ENCODE measurements at regions not wholly inside any gene's neighbourhood (a gene's known extent, or its start where the extent isn't known, plus 50 kb on each side); places are given as distances from the start of the nearest gene placed in this dataset.
"Not testable (repeated sequence)": the region's sequence is repeated elsewhere in the genome, so short reads cannot be mapped to it uniquely, and the experiment has no call there.

DNA sequence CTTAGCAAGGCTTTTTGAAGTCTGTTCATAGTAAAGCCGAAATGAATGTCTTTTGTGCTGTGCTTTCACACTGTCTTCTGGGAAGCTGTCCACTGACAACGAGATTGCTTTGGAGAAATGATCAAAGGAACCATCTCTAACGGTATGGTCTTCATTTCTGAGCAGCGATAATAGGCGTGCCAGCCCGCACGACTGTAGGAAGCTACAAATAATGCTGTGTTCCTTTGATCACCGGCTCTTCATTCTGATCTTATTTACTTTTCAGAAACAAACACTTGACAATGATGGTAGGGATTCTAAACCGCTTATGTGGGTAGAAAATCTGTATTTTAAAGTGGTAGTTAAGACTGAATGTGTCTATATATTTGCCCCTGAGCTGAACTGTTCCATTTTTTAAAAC is 306.6 kb upstream of the EXOC2 start:
- peak; percentile 71 for DNase-seq (ENCODE audit: low spot score)

DNA sequence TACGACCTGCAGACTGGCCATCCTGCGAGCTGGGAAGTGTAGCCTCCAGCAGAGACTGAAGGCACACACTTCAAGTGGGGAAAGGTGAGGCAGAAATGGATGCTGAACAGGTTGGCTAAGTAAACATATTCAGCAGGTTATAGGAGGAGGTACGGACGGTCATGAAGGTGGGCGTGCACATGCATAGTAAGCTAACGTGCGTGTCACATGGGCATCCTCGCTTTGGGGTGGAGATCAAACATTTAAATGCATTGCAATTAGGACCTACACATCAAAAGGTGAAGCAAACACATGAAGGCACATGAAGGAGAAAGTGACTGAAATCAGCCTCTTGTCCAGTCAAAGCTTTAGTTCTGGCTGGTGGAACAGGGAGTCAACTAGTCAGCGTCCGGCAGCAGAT is 305.6 kb upstream of the EXOC2 start:
- DNase-seq (ENCODE audit: low spot score): peak; percentile 89

DNA sequence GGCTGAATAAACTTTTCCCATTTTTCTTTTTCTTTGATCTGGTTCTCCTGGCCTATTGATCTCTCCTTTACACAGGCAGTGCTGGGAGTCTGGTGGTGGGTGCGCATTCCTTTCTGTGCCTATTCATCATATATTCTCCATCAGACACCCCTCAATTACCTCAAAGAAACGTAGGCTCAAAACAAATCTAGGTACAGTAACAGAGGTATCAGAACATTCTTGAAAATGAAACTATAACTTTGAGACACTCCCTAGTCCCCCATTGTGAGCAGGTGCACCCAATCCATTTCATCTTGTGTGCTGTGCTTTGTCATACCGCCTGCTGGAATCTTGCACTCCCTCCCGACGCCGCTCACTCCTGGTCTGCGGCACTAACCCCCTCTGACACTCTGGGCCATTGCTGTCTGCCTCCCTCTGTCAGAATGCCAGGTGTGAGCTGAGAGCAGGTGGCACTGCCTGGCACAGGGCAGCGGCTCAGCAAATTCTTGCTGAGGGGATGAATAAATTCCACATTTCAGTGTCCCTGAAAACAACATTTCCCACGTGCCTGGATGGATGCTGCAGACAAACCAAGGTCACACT is 303.4 kb upstream of the EXOC2 start:
- DNase-seq (ENCODE audit: low spot score): peak; percentile 93

DNA sequence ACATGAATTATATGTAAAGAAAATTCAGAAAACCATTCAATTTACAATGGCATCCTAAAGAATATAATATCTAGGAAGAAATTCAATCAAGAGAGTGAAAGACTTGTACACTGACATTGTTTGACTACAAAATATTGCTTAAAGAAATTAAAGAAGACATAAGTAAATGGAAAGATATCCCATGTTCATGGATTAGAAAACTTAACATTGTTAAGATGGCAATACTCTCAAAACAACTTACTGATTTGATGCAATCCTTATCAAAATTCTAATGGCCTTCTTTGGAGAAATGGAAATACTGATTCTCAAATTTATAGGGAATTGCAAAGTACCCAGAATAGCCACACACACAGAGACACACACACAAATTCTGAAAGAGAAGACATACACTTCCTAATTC is 298.3 kb upstream of the EXOC2 start:
- DNase-seq (ENCODE audit: low spot score): no peak

DNA sequence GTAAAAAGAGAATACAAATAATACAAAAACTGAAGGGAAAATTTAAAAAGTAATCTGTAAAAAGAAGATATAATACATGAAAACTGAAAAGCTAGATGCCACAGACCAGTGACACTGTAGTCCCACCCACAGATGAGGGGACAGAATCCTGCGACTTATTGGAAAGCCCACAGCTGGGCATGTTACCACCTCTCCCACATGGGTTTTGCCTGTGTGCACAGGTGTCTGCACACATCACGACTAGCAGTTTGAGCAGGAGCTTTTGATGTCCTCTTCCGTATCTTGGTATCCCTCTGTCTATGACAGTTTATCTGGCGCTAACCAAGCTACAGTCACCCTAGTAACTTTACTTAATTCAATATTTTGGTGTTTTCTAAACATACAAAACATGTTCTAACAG is 291.1 kb upstream of the EXOC2 start:
- no peak for DNase-seq (ENCODE audit: low spot score)

DNA sequence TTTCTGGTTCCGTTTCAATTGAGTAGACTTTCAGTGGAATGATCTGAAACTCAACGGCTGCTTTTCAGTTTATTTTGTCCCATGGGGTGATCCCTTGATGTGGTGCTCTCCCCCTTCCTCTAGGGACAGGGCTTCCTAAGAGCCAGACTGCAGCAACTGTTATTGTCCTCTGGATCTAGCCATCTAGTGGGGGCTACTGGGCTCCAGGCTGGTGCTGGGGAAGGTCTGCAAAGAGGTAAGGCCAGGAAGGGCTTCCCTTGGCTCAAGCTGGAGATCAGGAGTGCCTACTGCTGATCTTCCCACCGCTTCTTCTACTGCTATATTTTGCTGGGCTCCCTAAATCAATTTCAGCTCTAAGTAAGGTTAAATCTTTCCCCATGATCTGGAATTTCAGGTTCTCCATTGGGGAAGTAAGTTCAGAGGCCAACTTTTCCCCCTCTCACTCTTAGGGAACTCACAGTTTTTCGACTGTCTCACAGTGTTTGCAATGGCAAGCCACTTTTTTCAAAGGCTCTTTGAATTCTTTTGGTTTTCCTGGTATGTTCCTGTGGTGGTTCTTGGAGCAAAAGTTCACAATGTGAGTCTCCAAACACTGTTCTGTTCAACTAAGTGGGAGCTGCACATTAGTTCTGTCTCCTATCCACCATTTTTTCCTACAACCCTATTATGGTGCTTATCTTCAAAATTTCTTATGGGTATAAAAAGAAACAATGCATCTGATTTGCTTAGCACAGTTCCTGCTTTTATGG is 286.2 kb upstream of the EXOC2 start:
- DNase-seq (ENCODE audit: low spot score): no peak

DNA sequence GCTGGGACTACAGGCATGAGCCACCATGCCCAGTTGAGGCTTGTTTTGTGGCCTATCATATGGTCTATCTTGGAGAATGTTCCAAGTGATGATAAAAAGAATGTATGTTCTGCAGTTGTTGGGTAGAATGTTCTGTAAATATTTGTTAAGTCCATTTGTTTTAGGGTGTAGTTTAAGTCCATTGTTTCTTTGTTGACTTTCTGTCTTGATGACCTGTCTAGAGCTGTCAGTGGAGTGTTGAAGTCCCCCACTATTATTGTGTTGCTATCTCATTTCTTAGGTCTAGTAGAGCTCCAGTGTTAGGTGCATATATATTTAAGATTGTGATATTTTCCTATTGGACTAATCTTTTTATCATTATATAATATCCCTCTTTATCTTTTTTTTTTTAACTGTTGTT is 284.3 kb upstream of the EXOC2 start:
- DNase-seq (ENCODE audit: low spot score): not testable (repeated sequence)

DNA sequence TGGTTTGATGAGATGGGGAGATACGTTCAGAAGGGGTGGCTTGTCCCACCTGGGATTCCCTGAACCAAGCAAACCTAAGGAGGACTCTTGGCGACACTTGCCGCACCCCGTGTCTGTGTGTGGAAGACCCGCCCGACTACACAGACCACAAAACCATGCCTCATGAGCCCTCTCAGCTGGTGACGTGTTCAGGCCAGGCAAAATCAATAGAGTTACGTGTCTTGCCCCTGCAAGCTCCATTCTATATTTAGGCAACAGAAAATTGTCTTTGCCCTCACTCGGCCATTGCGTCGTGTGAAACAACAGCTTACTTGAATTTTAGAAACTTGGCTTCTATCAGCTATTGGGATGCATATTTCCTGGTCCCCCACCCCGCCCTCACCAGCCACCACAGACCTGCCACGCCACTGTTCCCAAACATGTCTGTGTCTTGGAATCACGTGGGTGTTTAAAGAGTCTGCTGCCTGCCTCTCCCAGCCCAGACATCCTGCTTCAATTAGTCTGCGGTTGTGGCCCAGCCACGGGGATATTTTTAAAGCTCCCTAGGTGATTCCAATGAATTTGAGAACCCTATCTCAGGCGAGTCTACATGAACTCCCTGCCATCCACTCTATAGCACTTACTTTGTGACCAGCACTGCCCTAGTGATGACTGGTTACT is 279.2 kb upstream of the EXOC2 start:
- peak; percentile 94 for DNase-seq (ENCODE audit: low spot score)

DNA sequence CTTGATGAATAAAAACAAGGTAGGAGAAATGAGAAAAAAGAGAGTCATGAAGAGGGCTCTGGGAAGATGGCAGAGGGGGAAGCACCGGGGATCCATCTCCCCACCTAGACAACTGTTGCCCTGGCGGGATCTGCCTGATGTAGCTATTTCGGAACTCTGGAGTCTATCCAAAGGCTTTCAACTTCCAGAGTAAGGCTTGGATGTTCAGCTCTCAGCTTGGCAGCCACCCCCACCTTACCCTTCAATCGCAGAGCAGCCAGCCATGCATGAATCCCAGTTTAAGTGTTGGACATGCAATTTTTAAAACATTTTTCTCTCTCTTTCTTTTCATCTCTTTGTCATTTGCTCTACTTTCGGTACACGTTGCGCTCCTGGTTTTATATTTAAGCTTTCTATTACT is 275.9 kb upstream of the EXOC2 start:
- DNase-seq (ENCODE audit: low spot score): no peak

DNA sequence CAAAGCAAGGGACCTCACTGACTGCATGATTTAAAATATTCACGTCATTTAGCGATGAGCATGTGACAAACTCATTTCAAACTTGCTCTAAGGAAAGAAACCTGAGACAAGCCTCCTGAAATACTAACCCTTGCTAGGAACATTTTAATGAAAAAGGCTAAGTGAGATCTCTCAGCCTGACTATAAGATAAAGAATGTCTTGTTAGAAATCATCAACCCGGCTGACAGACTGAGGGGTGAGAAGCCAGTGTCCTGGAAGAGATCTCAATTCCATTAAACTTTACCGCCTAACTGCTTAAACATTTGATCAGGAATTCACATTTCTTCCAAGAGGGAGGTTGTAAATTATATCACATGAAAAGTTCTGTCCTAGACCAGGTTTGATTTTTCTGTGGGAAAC is 274.8 kb upstream of the EXOC2 start:
- DNase-seq (ENCODE audit: low spot score): no peak

DNA sequence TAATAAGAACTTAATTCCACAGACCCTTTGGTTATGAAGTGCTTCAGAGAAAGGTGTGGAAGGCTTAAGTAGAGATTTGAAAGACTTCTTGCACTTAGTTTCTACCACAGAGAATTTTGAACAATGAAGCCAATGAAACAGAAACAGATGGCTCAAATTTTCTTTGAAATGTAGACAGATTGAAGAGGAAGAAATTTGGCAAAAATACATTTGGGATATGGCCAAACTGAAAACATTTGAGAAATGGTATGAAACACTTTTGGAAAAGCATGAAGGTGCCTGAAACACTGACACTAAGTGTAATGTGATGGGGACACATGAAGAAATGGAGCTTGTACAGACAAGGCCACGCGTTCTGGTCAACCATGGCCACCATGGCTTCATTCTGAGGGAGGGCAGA is 272.4 kb upstream of the EXOC2 start:
- no peak for DNase-seq (ENCODE audit: low spot score)

DNA sequence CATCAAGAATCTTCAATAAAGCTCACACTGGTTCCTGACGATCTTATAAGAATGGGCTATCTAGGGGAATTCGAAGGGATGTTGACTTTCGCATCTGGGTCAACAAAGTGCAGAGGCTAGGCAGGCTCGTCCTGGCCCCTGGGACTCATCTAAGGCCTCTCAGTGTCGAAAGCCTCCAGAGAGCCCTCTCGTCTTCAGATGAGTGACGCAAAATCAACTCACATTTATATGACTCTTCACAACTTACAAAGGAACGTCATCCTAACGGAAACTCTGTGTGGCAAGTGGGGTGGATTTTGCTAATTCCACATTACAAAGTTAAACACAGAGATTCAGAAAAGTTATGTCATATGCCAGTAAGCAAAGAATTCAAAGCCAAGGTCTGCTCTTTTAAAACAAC is 270.5 kb upstream of the EXOC2 start:
- DNase-seq (ENCODE audit: low spot score): no peak

DNA sequence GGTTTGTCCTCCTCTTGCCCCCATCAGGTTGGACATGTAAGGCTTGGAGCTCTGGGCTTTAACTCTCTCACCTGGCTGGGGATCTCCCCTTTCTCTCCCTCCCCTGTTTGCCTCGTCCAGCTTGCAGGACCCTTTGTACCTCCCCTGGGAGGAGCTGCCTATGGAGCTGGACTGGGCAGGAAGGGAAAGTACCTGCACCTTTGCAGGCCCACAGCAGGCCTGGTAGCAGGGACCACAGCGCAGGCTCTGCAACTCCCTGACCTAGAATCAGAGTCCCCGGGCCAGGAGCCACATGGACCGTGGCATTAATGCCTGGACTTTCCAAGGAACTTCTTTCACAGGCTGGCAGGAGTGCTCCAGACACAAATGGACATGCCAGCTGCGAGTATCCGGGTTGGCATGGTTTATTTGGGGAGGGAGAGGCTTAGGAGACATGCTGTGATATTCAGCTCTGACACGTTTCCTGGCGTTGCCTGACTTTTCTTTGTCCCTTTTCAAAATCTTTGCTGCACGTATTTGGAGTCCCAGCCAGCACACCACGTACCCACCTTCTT is 268.5 kb upstream of the EXOC2 start:
- no peak for DNase-seq (ENCODE audit: low spot score)

DNA sequence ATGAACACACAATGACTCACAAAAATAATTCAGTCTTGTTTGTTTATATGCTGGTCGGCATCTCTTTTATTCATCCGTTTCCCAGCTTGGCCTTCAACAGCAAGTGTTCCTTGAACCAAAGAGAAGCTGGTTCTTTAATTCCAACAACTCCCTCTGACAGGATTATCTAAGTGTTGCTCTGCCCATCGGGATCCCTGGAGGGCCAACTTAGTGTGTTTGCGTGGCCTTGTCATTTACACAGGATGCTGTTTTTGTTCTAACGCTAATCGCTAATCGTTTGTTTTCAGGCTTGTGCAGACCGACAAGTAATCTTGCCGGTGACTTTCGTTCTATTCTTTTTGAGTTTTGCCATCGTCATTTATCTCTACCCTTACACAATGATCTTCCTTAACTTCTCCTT is 267.4 kb upstream of the EXOC2 start:
- no peak for DNase-seq (ENCODE audit: low spot score)

DNA sequence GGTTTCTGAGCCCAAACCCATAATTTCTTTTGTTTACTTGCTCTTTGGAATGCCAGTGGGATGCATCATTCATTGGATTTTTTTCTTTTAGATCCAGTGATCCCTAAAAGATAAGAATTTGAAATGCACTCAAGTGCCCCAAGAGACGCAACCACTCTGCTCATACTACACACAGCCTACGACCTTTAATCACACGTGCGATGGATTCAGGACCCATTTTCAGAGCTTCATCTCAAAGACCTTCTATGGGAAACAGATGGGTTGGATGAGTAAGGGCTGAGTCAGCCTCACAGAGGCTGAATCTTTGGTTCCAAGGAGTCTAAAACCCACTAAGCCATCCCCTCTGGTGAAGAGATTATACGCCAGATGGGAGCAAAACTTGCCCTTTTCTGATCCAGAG is 265.5 kb upstream of the EXOC2 start:
- no peak for DNase-seq (ENCODE audit: low spot score)

DNA sequence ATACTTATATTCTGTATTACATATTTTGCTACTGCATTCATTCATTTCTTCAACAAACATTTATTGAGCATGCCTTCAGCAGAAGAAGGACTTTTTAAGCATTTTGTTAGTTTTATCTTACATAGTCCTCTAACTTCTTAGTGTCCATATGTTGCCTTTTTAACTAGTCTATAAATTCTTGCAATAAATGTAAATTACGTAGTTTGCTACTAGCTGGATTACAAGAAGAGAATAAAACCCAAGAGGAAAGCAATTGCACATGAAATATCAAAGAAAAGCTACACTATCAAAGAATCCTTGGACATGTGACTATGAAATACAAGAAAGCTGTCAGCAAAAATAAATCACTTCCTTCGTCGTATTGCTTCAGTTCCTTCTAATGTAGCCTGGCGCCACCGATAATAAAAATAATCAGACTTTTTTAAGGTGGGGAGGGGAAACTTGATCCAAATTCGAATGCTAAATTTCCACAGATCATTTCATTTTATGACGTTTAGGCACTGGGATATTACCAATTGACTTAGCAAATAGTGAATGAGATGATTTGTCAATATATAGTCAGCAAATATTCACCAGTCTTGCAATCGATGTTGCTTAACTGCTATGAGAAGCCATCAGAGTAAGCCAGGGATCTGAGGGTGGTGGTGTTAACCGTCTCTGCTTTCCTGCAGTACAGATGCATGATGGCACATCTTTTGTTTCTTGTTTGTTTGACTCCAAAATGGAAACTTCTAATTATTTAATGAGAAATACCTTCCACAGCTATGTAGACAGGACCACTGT is 258.7 kb upstream of the EXOC2 start:
- DNase-seq (ENCODE audit: low spot score): no peak

DNA sequence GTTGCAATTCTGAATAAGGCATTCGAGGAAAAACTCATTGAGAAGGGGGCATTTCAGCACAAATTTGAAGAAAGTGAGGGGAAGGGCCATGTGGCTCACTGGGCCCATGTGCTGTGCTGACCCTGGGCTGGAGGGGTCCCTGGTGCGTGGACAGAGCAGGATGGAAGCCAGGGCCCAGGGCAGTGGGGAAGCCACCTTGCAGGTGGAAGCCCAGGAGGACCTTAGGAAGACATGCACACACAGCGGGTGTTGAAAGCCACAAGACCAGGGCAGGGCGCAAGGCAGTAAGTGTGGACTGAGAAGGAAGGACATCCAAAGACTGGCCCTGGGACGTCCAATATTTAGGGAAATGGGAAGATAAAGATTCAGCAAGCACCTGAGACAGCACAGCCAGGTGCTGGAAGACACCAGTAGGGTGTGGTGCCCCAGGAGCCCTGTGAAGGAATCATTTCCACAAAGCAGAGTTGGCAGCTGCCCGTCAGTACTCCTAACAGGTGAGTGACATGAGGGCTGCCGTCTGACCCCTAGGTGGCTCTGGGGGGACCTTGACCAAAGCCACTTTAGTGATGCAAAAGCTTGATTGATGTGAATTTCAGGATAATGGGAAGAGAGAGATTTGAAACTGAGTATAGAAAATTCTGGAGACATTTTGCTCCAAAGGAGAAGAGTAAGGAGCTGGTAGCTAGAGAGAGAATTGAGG is 254.4 kb upstream of the EXOC2 start:
- DNase-seq (ENCODE audit: low spot score): no peak

DNA sequence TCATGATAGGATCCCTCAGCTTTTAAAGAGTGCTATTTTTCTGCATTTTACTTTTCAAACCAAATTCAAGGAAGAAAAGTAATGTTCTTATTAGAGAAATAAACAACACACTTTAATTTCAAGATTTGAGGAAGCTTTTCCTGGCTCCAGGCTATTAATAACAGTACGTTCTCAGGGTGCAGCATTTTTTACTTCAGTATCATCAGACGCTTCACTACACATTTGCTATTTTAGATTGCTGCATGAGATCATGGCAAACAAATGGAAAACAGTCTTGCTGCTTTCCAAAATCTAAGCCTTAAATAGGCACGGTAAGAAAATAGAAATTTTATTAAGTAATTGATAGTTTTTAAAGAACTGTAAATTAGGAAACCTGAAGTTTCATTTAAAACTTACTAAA is 253.6 kb upstream of the EXOC2 start:
- no peak for DNase-seq (ENCODE audit: low spot score)

DNA sequence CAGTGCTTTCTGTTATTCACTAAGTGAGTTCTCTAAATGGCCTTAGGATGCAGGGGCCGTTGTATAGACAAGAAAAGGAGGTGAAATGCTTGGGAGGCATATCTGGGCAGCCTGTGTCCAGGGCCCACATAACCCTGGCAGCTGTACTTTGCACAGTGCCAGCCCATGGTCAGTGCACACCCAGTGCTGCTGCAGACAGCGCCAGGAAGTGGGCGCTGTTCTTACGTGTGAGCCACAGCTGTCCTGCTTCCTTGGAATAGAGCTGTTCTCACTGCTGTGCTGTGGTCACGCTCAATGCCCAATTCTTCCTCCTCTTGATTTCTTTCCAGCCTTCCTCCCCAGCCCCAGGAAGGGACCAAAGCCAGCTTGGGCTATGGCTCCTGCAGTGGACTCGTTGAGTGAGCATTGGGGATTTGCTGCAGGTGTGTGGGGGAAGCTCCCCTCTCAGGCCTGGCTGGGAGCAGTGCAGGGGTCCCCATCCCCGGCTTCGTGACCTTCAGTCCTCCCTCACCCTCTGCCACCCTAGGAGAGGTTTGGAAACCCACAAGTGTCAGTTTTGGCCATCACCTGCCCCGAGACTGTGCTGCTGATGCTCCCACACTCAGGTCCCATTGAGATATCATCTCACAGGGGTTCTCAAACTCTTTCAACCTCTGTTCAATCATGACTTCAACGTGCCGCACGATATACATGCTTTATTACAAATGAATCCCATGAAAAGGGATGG is 246.8 kb upstream of the EXOC2 start:
- no peak for DNase-seq (ENCODE audit: low spot score)

DNA sequence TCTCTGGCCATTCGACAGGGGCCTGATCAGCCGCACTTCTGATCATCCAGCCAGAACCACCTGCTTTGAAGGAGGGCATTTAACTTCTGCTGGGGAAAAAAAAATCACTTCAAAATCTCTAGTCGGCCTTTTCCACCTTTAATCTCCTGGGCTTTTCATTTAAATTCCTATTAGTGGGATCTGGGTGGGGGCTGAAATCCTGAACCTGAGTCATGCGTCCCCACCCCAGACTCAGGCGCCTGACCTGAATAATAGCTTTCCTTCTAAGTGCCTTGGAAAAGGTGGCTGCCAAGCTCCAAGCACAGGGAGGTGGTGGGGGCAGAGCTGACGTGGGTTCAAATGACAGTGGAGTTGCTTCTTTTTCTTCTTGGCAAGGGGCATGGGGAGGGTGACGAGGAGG is 246.0 kb upstream of the EXOC2 start:
- DNase-seq (ENCODE audit: low spot score): no peak

DNA sequence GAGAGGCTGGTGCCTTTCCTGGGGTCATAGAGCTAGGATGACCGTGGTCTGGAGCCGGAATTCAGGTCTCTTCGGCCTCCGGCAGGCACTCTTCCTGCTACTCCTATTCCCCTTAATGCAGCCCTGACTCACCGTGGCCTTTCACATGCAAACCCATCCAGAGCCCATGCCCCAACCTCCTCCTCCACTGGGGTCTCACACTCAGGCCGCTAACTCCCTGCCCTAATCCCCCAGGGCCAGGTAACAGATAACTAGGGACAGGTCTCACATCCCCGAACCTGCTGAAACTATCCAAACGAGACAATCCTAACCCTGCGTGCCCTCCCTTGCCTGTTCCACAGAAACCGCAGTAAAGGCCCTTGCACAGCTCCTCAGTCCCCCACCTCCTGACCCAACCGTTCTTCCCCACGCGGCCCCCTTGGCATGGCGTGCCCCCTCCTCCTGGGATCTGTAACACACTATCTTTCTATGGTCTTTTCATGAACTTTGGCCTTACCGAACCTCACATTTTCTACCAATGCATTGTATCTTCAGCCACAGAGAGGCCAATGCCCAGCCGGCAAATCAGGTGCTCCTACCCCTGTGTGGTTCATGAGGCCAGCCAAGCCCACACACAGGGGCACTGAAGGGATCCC is 245.4 kb upstream of the EXOC2 start:
- DNase-seq (ENCODE audit: low spot score): no peak
